ENCODE measurements at regions not wholly inside any gene's neighbourhood (a gene's known extent, or its start where the extent isn't known, plus 50 kb on each side); places are given as distances from the start of the nearest gene placed in this dataset.
A peak's percentile ranks its signal among the peaks of the same experiment; 100 is the strongest.
"Not testable (repeated sequence)": the region's sequence is repeated elsewhere in the genome, so short reads cannot be mapped to it uniquely, and the experiment has no call there.

DNA sequence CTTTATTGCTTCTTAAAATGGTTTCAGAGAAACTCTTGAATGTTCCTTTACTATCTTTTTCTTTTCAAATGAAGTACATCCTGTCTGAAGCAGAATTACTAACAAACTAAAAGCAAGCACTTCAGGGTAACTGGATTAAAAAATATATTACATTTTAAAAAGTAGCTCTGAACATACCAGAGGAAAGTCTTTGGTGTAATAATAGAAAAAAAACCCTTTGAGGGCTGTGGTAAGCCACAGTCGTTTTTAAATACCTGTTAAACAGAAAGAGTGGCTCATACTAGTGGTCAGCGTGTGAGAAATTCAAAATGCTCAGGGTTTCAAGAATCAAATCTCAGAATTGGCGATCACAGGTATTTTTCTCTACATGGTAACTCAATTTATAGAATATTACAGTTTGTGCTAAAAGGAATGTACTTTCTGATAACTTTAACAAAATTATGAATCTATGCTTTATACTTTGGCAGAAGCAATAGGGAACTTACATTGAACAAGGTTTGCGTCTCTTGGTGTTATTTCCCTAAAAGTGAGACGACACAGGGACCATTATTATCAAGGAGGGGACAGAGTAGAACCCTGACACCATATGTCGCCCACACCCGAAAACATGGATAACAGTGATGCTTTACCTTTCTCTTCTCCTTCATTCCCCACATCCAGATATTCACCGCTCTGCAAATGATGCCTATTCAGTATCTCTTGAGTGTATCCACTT is 97.0 kb upstream of the DPH5 start:
- peak; percentile 11 for DNase-seq (ENCODE audit: low spot score)

DNA sequence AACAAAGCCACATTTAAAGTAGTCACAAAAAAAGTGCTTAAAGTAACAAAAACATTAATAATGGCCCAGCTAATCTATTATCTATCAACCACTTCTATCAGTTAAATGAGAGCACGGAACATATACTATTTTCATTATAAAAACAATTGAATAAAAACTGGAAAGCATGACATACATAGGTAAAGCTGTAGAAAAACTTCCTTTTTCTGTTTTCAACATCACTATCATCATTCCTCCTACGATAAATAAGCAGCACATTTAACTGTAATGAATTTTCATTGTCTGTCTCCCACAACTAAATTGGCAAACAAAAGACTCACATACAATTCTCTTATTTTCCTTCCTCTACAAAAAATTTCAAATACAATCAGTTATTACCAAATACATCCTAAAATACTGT is 96.4 kb upstream of the DPH5 start:
- no peak for DNase-seq (ENCODE audit: low spot score)

DNA sequence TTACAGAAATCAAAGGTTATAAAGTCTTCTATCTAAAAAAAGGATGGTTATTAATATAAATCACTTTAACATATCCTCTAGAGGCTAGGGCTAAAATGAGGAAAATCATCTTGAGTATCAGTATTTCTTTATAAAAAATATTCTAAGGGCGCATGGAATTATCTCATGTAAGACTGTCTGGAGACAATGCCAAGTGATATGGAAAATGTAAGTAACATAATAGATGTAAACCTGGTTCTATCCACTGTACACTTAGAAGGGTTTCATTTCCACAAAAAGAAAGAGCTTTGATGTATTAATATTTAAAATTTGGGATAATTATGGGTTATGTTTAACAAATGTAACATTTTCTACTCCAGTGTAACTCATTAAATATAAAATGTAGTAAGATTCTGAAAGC is 95.9 kb upstream of the DPH5 start:
- DNase-seq (ENCODE audit: low spot score): no peak

DNA sequence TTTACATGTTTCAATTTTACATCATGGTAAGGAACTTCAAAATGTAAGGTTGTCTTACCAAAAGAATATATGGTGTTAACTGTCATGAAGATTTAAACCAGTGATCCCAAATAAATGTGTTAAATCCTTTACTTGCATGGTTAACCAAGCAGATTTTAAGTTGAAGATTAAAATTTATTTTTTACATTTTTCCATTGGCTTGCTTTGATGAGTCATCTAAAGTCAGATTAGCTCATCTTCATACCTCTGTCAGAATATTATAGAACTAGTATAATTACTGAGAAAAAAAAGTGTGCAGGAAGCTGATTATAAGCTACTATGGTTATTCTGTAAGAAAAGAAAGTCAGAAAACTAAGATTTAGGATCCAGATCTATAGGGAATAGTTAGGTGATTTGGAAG is 95.3 kb upstream of the DPH5 start:
- peak; percentile 48 for DNase-seq (ENCODE audit: low spot score)

DNA sequence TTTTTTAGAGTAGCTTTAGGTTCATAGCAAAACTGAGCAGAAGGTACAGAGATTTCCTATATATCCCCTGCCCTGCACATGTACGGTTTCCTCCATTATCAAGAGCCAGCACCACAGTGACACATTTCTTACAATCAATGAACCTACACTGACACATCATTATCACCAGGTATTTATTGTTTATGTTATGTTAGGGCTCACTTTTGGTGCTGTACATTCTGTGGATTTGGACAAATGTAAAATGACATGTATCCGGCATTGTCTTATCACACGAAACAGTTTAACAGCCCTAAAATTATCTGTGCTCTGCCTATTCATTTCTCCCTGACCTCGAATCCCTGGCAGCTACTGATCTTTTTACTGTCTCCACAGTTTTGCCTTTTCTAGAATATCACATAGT is 93.7 kb upstream of the DPH5 start:
- DNase-seq (ENCODE audit: low spot score): no peak

DNA sequence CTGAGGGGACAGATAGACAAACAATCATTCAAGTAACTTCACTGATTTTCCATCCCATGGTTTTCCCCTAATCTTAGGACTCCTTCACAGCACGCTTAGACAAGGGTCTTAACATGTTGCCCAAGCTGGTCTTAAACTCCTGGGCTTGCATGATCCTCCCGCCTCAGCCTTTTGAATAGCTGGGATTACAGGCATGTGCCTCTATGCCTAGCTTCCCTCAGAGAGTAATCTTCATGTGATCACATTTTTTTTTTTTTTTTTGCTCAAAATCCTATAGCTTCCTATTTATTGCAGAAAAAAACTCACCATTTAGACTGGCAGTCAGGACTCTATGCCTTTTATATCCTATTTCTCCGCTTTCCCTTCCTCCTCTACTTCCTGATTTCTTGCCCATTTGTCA is 90.4 kb upstream of the DPH5 start:
- DNase-seq (ENCODE audit: low spot score): no peak

DNA sequence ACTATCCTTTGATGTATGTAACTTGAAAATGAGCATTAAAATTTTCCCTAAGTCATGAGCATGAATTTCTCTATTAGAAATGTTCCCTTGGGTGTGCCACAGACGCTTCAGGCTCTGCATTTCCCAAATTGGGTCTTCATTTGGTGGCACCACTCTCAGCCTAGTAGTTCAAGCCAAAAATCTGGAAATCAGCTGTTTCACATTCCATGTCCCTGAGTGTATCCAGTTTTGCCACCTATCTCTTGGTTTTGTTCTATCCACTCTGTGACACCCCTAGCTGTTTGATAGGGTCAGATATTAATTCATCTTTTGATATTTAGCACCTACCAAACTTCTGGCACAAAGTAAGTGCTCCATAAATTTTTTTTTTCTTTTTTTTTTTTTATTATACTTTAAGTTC is 89.5 kb upstream of the DPH5 start:
- no peak for DNase-seq (ENCODE audit: low spot score)

DNA sequence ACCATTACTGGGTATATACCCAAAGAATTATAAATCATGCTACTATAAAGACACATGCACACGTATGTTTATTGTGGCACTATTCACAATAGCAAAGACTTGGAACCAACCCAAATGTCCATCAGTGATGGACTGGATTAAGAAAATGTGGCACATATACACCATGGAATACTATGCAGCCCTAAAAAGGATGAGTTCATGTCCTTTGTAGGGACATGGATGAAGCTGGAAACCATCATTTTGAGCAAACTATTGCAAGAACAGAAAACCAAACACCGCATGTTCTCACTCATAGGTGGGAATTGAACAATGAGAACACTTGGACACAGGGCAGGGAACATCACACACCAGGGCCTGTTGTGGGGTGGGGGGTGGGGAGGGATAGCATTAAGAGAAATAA is 88.5 kb upstream of the DPH5 start:
- not testable (repeated sequence) for DNase-seq (ENCODE audit: low spot score)

DNA sequence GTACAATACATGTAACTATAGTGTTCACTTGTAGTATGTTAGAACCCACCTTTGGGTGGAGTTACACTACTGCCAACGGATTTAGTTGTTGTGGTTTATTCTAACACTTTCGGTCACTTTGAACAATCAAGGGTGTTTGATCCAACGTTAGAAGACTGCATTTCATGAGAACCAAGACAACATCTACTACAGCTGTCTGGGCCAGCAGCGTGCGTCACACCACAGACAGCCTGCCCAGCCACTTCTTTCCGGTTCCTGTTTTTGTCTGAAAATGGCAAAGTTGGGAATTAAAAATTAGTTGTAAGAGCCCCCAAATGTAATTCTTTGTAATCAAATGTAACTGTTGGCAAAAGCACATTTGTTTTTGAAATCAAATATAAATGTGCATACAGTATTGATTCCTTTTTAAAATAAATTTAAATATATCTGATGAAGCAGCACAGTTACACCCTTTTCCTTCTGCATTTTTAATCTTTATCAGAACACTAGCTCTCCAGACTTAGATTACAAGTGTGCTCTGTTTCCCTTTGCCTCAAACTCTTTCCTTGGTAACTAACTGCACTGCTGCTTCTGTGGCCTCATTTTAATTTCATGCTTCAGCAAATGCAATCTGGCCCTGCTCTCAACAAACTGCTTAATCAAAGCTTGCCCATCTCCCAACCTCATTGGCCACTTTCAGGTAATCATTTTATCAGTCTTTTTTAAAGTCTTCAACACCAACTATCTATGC is 86.6 kb upstream of the DPH5 start:
- DNase-seq (ENCODE audit: low spot score): no peak

DNA sequence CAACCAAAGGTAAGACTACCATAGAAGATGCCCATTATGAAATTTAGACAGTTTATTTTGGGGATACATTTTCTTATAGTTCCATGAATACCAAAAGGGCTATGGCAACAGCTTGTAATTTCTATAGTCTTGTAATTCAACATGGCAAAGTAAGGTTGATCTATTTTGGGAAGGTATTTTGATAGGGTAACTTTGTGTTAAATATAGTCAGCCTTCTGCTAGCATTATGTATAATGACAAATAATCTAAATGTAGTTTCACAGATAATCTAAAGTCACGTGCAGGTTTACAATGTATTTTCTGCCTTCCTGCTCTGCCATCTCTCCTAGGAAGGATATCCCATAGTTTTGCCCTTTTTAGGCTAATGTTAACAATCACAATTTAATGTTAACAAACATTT is 85.9 kb upstream of the DPH5 start:
- DNase-seq (ENCODE audit: low spot score): no peak

DNA sequence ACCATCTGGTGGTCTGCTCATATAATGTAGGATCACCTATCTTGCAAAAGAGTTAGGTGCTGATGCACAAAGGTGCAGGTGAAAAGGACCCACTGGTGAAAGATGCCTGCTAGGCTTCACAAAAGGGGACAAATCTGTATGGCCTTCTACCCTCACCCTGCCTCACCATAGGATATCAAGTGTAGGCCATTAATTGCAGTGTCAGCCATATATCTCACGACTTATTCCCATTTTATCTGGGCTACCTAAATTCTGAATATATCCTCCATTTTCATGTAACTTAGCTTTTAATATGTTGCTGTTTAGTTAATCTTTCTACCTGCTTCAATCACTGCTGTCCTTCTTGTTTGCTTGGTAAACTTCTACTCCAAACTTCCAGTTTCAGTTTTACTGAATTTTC is 84.2 kb upstream of the DPH5 start:
- no peak for DNase-seq (ENCODE audit: low spot score)

DNA sequence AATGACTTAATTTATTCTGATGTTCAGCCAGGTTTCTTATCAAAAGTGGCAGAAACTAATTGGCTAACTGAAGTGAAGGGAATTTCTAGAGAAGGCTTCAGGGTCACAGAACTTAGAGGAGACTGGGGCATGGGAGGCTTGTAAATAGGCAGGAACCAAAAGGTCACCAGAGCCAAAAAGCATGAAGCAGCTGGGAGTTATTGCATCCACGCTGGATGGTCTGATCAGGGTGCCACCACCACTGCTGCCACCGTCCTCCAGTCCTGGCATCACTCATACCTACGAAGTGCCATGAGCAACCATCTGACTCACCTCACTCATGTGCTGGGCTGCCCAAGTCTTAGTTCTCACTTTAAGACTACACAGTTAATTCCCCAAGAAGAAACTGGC is 82.5 kb upstream of the DPH5 start:
- DNase-seq (ENCODE audit: low spot score): peak; percentile 29

DNA sequence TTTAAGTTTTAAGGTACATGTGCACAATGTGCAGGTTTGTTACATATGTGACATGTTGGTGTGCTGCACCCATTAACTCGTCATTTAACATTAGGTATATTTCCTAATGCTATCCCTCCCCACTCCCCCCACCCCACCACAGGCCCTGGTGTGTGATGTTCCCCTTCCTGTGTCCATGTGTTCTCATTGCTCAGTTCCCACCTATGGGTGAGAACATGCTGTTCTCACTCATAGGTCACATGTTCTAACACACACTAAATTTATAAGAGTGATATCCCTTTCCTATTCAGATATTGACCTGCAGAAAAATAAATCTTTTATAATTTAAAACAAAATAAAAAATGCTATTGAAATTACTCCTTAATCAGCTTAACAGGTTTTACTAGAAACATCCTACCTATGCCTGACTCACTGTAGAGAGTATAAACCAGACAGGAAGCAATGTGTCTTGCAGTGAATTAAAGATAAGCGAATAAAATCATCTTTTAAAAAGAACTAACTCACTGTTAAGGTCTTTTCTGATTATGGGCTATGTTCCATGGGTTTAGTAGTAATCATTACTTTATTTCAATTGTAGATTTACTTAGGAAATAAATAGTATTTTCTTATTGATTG is 82.0 kb upstream of the DPH5 start:
- no peak for DNase-seq (ENCODE audit: low spot score)

DNA sequence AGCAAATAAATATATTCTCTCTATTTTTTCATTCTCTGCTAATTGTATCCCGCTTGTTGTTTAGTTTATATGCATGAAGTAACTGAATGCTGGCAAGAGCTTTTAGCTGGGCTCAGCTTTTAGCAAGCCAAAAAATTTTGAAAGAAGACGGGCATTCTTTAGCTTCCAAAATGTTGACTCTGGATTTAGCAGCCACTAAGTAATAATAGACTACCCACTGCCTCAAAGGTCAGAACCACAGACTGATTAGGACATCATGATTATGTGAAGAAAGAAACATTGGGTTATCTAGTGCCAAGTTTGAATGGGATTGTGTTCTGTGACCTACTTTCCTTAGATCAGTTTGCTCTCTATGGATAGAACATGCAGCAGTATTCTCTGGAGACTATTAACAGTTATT is 80.3 kb upstream of the DPH5 start:
- DNase-seq (ENCODE audit: low spot score): no peak

DNA sequence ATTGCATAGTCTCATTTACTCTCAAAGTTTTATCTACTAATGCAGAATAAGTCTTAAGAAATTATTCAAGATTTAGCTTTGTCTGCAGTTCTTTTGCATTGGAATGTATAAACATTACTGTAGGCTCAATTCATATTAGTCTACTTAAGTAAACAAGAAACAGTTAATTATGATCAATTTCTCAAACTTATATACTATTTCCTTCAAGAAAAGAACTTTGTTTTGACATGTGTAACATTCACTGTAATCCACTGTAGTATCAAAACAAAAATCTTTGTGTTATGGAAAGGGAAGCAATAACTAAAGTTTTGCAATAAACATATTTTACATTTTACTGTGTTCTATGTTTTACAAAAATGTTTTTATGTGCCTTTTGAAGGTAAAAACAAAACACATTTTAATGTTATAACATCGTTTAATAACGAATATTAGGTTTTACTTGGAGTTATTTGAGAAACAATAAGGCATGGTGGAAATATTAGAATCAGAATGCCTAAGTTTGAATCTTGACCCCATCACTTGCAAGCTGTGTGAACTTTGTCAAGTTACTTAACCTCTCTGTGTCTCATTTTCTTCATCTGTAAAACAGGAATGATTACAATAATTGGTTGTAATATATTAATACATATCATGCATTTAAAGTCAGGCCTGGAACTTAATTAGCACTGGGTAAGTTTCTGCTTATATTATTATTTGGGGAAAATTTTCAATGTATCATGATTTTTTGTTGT is 77.0 kb upstream of the DPH5 start:
- no peak for DNase-seq (ENCODE audit: low spot score)

DNA sequence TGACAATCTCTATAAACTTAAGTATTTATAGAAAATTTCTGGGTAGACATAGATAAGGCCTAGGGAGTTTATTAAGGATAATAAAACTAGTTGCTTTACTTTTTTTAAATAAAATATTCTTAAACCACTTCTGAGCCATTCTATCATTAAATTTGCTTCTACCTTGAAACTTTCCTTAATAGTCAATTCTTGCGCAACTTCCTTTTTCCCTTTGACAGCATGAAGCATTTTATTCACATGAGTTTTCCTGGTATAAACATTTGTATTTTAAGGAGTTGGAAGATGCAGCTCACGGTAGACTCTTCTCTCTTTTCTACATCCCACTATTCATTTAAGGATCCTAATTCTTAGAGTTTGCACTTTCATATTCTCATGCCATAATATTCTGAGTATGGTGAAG is 75.8 kb upstream of the DPH5 start:
- no peak for DNase-seq (ENCODE audit: low spot score)

DNA sequence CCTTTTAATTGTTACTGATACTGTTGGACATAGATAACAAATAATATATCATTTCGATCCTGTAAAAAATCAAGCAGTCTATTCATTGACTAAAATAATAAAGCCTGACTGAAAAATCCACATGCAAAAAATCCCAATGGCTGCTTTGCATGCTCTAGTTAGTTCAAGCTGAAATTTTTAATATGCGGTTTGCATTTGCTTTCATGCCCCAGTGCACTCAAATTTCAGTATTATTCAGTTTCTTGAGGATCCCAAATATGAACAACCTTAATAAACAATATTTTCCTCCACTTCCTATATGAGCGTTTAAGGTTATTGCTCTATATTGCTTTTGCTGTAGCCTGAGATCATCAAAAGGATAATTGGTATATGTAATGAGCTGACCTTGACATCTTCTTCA is 75.1 kb upstream of the DPH5 start:
- no peak for DNase-seq (ENCODE audit: low spot score)

DNA sequence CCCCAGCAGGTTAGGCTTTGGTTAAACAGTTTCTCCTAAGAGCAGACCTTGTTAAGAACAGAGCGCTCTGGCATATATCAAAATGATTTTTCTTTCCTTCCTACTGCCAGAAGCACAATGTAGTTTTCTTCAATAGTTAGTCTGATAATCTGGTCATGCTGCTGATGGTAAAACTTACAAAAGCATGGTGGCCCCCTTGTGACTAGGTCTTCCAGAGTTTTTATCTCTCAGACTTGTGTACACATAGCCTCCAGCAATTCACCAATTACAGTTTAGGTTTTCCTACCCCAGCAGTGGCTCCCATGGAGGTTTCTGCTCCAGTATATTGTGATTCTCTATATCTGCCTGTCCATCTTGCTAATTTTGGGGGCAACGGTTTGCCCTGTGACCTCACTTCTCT is 73.3 kb upstream of the DPH5 start:
- DNase-seq (ENCODE audit: low spot score): no peak

DNA sequence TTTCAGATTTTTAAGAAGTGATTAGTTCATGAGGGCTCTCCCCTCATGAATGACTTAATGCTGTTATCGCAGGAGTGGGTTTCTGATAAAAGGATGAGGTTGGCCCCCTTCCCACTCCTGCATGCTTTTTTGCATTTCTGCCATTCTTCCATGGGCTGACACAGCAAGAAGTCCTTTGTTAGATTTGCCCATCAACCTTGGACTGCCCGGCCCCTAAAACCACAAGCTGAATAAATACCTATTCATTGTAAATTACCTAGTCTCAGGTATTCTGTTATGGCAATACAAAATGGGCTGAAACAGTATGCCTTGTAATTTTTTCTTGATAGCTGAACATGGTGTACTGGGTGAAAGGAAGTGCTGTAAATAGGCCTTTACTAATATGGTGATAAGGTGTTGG is 72.7 kb upstream of the DPH5 start:
- no peak for DNase-seq (ENCODE audit: low spot score)

DNA sequence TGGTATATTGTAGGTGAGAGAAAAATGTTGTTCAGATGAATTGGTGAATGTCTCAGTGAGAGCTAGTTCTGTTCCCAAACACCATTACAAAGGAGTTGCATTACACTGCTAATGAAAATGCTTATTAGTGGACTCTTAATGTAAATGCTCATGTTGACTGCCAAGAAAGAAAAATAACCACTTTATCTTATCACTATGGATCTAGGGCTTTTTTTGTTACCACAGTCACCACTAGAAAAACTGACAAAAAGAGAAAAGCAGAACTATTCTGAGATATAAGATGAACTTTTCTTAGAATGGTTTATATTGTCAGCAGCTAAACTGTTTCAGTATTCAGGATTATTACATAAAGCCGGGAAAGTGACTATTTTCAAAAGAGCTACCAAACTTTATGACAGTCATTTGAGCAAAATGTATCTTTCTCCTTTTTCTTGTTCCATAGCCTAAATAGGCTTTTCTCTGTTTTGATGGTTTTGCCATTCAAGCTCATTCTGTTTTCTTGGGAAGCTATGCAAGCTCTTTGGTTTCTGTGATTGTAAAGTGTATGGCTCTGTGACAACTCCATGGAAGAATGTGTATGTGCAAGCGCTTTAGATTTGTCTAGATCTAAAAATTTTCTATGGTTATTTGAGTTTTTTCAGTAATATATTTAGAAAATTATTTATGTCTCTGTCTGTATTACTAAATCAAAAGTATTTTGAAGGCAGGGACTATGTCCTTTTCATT is 64.2 kb upstream of the DPH5 start:
- no peak for DNase-seq (ENCODE audit: low spot score)

DNA sequence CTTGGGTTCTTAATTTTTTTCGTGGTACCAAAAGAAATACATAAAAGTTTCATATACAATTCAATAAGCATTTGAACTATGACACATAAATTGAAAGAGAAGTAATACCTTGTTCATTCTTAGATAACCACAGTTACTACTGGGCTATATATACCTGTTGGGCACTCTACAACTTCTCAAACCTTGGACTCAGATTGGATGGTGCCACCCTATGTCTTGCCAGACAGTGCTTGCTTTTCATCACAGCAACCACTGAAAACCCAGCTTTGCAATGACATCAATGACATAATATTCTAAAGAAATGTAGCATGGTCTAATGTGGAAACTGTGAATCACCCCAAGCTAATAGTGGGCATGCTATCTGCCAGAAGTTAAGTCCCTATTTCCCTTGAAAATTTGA is 62.8 kb upstream of the DPH5 start:
- no peak for DNase-seq (ENCODE audit: low spot score)

DNA sequence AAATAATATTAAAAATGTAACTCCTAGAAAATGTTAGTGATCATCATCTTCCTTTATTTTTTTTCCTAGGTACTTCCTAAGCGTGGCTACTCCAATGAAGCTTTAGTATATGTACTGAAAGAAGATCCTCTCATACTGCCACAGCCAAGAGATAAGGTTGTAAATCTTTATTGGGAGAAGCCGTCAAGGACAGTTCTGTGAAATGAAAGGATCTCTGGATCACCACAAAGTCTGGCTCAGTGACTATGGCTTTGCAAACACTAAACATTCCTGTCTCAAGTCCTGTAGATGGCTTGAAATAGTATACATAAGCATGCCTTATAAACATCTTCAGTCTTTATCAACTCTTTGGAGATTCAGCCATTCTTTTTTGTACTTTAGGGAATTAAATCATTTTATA is 61.2 kb upstream of the DPH5 start:
- no peak for DNase-seq (ENCODE audit: low spot score)
